ENCODE measurements at regions not wholly inside any gene's neighbourhood (a gene's known extent, or its start where the extent isn't known, plus 50 kb on each side); places are given as distances from the start of the nearest gene placed in this dataset.
"Not testable (repeated sequence)": the region's sequence is repeated elsewhere in the genome, so short reads cannot be mapped to it uniquely, and the experiment has no call there.

DNA sequence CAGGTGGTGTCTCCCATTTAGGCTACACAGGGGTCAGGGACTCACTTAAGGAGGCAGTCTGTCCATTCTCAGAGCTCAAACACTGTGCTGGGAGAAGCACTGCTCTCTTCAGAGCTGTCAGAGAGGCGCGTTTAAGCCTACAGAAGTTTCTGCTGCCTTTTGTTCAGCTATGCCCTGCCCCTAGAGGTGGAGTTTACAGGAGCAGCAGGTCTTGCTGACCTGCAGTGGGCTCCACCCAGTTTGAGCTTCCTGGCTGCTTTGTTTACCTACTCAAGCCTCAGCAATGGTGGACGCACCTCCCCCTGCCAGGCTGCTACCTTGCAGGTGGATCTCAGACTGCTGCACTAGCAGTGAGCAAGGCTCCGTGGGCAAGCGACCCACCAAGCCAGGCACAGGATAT is 260.1 kb downstream of the MEF2C start:
- DNase-seq (ENCODE audit: insufficient read length, low spot score); FAIRE-seq: not testable (repeated sequence)

DNA sequence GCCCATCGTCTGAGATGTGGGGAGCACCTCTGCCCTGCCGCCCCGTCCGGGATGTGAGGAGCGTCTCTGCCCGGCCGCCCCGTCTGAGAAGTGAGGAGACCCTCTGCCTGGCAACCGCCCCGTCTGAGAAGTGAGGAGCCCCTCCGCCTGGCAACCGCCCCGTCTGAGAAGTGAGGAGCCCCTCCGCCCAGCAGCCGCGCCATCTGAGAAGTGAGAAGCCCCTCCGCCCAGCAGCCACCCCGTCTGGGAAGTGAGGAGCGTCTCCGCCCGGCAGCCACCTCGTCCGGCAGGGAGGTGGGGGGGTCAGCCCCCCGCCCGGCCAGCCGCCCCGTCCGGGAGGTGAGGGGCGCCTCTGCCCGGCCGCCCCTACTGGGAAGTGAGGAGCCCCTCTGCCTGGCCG is 267.2 kb downstream of the MEF2C start:
- DNase-seq (ENCODE audit: insufficient read length, low spot score); FAIRE-seq: not testable (repeated sequence)

DNA sequence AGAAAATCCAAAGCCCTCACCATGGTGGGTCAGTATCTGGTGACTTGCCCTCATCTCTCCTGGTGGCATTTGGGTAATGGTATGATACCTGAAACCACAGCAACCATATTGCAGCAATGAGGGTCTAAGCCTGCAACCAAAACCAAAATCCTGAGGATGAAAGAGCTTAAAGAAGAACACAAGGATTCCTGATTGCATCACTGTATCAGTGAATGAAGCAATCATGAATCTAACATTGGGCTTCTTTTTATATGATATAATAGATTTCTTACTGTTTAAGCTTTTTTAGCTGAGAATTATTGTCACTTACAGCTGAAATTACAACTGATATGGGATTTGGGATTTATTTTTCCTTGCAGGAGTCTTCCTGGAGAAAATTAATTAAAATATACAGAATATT is 269.9 kb downstream of the MEF2C start:
- DNase-seq (ENCODE audit: insufficient read length, low spot score), result no peak
- no peak for FAIRE-seq

DNA sequence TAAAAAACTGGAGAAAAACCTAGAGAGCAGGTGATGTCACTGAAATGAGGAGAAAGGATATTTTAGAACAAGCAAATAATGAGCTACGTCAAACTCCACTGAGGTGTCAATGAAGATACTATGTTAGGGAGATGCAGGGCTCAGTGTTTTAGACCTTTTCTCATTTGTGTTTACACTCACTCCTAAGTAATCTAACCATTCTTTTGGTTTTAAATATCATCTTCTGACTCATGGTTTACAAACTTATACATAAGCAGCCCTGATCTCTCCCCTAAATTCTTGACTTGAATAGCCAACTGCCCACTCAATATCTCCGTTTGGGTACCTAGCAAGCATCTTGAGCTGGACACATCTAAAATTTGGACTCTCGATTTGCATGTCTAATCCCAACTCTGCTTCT is 272.4 kb downstream of the MEF2C start:
- DNase-seq (ENCODE audit: insufficient read length, low spot score) (no peak), FAIRE-seq (no peak)

DNA sequence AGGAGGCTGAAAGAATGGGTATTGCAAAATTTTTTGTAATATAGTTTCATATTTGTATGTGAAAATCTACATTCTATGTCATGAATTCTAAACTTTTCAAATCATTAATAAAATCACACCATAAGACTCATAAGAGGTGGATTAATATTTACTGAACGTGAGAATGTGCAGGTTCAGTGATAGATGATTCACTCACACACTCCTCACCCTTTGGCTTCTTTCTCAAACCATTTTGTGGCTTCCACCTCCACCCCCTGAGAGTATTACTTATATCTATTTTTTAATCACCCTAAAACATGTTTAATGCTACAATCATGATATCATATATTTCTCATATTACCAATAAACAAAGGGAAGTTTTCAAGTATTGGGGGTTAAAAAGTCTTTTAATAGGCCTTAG is 275.5 kb downstream of the MEF2C start:
- DNase-seq (ENCODE audit: insufficient read length, low spot score) (no peak), FAIRE-seq (no peak)

DNA sequence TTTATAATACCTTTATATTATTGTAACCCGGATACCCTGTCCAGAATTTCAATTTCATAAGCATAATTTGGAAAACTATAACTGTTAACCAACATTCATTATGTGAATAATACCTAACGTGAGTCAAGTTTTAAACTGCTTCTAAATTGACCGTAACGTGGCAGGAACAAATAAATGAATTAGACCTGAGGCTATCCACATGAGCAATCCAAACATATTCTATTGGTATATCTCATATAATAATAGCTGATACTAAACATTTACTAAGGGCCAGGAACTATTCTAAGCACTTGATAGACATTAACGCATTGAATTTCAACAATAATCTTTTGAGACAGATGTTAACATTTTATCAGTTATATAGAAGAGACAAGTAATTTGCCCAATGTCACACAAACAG is 276.4 kb downstream of the MEF2C start:
- FAIRE-seq, result no peak
- DNase-seq (ENCODE audit: insufficient read length, low spot score), result no peak

DNA sequence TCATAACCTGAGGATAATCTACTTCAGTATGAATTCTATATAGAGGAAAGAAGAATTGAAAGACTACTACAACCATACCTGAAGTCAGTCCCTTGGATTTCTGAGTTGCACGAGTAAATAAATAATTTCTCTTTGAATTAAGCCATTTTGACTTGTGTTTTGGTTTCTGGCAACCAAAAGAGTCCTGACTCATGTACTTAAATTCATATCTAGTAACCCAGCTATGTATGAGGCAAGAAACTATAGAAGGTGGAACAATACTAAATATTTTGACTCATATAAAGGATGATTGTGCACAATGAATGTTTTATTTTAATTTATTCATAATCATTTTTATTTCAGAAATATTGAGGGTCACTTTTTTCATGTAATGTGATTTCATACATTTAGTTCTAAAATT is 276.8 kb downstream of the MEF2C start:
- no peak for FAIRE-seq
- DNase-seq (ENCODE audit: insufficient read length, low spot score), result no peak

DNA sequence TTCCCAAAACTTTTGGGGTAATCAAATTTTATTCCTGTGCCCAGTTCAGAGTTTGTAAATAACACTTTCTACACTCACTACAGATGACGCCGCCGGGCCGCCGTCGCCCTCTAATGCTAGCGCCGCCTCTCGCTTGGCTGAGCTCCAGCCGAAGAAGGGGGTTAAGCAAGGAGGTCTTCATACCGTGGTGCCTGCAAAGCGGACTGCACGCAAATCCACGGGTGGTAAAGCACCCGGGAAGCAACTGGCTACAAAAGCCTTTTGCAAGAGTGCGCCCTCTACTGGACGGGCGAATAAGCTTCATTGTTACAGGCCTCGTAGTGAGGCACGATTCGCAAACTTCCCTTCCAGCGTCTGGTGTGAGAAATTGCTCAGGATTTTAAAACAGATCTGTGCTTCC is 280.4 kb downstream of the MEF2C start:
- DNase-seq (ENCODE audit: insufficient read length, low spot score) (no peak), FAIRE-seq (no peak)

DNA sequence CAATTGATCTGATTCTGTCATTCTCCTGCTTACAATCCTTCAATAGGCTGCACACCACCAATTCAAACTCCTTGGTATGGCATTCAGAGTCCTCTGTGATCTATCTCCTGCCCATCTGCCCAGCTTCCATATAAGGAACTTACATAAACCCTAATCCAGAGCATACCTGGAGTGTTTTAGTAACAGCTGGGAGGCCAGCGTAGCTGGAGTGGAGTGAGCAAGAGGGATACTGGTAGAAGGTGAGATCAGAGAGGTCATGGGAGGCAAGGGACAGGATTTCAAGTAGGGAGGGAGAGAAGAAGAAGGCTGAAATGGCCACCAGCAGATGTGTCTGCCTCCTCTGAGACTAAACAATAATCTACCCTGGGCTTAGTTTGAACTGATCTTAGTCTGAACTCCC is 288.5 kb downstream of the MEF2C start:
- no peak for FAIRE-seq
- DNase-seq (ENCODE audit: insufficient read length, low spot score), result no peak

DNA sequence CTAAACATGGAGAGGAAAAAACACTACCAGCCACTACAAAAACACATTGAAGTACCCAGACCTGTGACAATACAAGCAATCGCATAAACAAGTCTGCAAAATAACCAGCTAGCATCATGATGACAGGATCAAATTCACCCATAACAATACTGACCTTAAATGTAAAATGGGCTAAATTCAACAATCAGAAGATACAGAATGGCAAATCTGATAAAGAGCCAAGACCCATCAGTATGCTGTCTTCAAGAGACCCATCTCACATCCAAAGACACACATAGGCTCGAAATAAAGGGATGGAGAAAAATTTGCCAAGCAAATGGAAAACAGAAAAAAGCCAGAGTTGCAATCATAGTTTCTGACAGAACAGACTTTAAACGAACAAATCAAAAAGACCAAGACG is 294.4 kb downstream of the MEF2C start:
- FAIRE-seq, result no peak
- no peak for DNase-seq (ENCODE audit: insufficient read length, low spot score)

DNA sequence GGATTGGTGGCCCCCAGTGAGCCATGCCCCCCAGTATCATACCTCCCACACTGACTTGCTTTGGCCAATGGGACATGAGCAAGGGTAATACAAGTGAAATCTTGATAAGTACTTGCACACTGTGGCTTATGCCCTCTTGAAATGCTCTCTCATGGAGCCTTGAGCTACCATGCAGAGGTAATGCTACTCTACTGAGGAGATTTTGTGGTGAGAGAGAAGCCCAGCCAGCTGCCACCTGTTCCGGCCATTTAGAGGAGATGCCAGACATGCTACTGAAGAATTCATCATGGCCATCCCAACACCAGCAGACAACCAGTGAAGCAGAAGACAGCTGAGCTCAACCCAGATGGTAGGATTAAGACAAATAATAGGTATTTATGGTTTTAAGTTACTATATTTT is 299.5 kb downstream of the MEF2C start:
- DNase-seq (ENCODE audit: insufficient read length, low spot score) (no peak), FAIRE-seq (no peak)

DNA sequence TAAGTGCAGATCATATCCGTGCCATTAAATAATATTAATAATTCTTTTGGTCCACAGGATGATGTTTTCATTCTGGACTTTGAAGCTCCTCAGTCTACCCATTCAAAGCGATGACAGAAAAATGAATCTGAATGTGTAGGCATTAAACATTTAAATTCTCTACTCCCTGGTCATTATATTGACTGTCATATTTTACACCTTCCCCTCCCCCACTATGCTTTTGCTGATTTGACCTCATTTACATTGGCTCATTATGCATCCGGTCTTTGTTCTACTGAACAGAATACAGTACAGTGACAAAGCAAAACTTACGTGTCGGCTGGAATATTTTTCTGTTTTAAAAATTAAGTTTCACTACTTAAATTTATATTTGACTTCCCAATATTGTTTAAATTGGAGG is 289.7 kb upstream of the TMEM161B start:
- FAIRE-seq (no peak), DNase-seq (ENCODE audit: insufficient read length, low spot score) (no peak)

DNA sequence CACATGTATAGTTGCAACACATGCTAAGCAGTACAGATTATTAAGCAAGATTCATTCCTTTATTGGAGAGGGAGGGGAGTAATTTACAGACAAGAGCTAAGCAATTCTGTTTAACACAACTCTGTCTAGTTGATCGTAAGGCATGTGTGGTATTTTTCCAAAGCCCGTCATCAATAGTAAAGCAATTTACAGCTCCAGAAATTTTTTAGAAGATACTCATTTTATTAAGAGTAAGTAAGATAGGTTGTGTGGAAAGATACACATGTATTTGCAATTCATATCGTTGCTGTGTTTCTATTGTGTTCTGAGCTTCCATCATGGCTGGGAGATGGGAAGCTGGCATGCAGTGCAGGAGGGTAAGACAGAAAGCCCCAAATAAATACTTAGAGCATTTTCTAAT is 289.2 kb upstream of the TMEM161B start:
- no peak for FAIRE-seq
- DNase-seq (ENCODE audit: insufficient read length, low spot score), result no peak

DNA sequence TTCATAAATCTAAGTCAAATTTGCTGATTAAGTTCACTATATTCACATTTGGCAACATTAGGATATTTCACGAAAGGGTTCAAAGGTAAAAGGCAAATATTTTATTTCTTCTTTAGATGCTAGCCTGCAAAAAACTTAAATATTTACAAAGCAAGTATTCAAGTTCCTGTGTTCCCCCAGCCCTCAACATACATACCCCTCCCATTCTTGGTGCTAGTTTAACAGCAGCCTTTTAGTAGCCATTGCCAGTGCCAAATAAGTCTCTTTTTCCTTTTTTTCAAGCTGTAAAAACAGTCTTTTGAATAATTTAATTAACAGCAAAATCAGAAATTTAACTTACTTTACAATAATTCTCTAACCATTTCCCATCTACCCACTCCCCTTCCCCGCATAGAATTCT is 288.5 kb upstream of the TMEM161B start:
- DNase-seq (ENCODE audit: insufficient read length, low spot score), result no peak
- FAIRE-seq, result no peak

DNA sequence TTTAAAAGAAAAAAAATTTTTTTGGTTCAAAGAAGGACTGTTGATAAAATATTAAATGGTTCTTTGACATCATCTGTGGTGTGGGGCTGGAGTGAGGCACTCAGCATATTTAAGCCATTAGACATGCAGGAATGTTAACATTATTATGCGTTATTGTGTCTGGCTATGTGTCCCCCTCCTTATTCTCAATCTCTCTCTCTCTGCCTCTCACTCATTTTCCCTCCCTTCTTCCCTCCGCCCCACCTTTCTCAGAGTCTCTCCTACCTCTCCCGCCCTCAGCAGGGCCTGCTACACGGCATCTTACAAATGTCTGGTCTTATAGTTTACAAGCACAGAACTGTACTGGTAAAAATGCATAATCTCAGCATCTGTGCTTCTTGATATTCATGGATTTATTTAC is 287.8 kb upstream of the TMEM161B start:
- no peak for DNase-seq (ENCODE audit: insufficient read length, low spot score)
- FAIRE-seq, result no peak

DNA sequence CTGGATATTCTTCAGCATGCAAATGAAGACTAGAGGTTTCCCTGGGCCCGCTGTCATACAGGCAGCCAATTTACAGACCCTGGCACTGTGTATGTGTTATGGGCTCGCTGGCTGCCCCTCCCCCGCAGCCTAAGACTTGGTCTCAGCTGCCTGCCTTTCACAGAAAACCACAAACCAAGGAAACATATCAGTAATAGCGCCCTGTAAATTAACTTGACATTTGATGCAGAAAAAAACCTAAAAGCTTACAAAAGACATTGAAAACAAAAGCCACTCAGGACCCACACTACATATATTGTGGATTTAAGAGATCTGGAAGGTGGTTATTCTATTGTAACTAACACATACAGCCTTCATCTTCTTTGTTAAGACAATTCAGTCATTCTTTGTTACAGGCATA is 287.0 kb upstream of the TMEM161B start:
- no peak for FAIRE-seq
- no peak for DNase-seq (ENCODE audit: insufficient read length, low spot score)

DNA sequence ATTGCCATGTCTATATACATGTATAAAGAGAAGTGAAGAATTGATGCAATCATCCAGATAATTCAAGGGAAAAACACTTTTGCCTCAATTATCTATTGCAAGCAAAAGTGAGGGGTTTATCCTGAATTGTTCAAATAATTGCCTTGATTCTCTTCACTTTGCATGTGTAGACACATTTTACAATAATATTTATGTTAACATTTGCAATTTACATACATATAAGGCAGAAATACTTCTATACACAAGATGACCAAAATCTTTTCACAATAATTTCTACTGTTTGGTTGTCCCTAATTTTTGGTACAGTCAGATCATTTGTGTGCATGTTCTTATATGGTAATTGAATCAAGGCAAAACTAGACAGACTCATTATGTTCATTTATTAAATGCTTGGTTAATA is 285.3 kb upstream of the TMEM161B start:
- FAIRE-seq (no peak), DNase-seq (ENCODE audit: insufficient read length, low spot score) (no peak)

DNA sequence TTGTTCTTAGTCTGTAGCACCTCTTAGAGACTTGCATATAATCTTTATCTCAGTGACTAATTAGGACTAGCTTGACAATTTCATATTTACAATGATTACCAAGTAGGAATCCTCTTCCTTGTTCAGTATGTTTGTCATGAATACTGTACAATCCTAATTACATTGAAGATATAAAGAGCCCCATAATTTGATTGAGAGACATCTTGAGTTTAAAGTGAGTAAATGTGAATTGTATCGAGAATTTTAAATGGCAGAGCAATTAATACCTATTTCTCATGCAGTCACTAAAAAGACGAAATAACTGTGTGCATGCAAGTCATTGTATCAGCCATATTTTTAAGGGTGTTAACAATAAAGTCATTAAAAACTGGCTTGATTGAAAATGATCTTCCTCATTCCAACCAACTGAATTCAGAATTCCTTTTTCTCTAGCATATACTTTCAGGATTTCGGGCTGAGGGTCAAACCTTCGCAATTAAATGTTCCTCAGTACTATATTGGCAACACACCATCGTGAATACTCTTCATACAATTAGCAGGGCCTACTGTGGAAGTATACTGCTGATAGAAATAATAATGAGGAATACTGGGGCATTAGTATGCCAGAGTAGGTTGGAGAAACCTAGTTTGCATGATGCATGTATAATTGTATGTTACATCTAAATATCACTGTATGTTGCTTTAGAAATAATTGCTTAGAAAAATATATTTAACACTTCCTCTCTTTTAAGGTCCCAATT is 284.7 kb upstream of the TMEM161B start:
- DNase-seq (ENCODE audit: insufficient read length, low spot score) (no peak), FAIRE-seq (no peak)

DNA sequence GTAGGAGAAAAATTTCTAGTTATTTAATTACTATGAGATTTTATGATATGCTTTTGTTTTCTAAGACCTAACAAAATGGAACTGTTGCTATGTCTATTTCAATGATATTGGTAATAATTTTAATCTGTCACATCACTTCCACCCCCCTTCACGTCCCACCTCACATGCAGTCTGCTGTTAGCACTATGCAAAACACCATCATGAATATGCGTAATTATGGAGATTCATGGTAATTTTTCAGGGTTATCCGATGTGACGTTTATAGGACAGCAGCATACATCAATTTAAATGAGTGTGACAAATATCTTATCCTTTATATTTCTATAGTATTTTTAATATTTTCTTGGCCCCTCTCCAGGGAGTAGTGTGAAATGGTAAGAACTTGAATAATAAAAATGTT is 283.8 kb upstream of the TMEM161B start:
- DNase-seq (ENCODE audit: insufficient read length, low spot score) (no peak), FAIRE-seq (no peak)

DNA sequence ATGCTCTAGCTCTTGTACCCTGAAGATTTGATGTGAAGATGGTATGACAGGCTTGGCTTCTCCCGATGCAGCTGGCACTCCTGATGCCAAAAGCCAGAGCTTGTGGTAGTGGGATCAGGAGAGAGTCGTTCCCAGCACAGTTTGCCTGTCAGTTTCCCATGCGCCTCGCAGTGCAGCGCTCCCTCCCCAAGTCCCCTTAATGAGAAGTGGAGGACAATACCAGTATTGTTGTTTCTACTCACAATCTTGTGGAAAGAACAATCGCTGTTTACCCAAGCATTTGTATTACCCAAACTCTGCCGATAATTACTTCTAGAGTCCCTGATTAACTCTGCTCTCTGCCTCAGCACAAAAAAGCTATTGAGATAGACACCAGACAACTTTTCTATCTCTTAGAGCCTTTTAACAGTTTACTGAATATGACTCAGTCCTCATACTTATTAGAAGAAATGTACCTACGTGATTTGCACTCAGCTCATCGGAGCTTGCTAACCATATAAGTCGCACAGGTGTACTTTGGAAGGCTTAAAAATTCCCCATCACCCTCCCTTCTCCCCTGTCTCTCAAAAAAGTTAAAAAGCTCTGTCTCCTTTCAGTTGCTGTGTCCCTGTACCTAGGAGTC is 283.2 kb upstream of the TMEM161B start:
- no peak for FAIRE-seq
- DNase-seq (ENCODE audit: insufficient read length, low spot score), result no peak

DNA sequence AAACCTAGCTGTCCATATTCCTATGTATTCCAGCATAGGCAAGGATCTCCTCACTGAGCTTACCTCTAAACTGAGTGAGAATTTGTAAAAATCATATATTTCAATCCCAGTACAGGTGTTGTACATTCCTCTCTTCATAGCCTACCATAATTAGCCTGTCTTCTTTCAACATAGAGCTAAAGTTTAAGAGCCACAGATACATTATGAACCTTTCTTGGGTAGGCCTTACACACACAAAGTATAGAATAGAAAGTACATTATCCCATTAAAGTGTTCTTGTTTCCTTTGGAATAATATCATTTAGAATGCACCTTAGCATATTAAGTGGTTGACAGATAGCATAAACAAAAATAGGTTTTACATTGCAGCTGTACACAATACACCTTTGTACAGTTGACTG is 282.1 kb upstream of the TMEM161B start:
- no peak for FAIRE-seq
- no peak for DNase-seq (ENCODE audit: insufficient read length, low spot score)

DNA sequence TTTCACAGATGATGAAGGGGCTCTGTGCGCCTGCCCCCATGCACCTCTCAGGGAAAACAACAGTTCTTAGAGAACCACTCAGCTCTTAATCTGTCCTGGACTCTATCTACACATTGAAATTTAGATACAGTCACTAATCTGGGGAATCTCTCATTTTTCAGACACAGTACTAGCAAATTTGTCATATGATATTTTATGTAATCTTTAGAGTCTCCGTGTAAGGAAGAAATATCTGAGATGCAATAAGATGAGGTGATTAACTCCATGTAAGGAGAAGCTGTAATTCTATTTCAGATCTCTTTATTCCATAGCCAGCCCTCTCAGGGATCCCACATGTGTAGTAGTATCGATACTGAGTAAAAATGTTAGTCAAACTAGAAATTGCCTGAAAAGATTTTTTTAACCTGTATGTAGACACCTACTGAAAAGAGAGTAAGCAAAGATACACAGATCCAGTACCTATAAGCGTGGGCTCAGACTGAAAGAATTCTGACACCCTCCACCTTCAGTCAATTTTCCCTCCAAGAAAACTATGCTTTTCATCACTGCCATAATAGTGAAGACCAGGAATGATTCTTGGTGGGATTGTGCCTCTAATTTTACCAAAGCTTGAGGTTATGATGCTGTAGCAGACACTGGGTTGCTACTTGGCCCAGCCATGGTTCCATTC is 279.6 kb upstream of the TMEM161B start:
- DNase-seq (ENCODE audit: insufficient read length, low spot score), result no peak
- FAIRE-seq, result no peak

Data from HTR-8/SVneo (cell line).